ENCODE measurements at regions not wholly inside any gene's neighbourhood (a gene's known extent, or its start where the extent isn't known, plus 50 kb on each side); places are given as distances from the start of the nearest gene placed in this dataset.

DNA sequence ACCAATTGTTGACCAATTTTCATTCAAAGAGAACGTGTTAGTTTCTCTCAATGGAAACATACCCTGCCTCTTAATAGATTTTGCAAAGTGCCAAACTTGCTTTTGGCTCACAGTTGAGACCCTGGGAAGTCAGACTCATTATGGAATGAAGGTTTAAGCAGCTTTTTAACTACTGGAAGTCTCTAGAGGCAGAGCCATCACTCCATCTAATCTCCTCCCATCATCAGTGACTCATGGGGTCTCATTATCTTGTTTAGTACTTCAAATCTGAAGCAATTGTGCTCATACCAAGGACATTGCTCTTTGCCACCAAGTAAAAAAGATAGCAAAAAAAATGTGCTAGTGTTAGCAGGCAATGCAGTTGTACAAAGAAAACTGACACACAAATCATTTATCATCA lies 537.1 kb upstream of the LRRC4C start:
- ATAC-seq (no peak), DNase-seq (ENCODE audit: low spot score) (no peak), FAIRE-seq (no peak)
- no peaks in the 10 kb centered on the region for H3K27me3 ChIP-seq (ENCODE audit: control insufficient read depth in 1 of 2, insufficient read depth in 2 of 2, low read length in 2 of 2)
- H3K4me1 ChIP-seq (ENCODE audit: insufficient read depth, low read length), result no peaks in the 10 kb centered on the region
- POLR2A ChIA-PET, result no interaction called here
- H3K4me2 ChIP-seq (ENCODE audit: low read depth, low read length), result no peak overlapping the region
- H2AFZ ChIP-seq (ENCODE audit: low read length), result no peak overlapping the region
- BruUV-seq (replicated peaks), result no TSS peak
- no peak overlapping the region for H3K4me3 ChIP-seq (replicated peaks in 1 of 3; ENCODE audit: insufficient read depth in 1 of 3, low read depth in 2 of 3, low read length in 3 of 3)
- H4K20me1 ChIP-seq (ENCODE audit: insufficient read depth, low read length), result no peaks in the 10 kb centered on the region
- 0% methylated on average over 1 of the region's 1 CpG for WGBS (ENCODE audit: low lambda C conversion rate)
- in situ Hi-C loops (cut with HindIII; ENCODE audit: extremely low pct_ligation_motif_present, low pct_unique_long_range_greater_than_20kb), result no loop called here
- no peak overlapping the region for H3K27ac ChIP-seq (ENCODE audit: extremely low read length, insufficient read depth, low read length)
- no peaks in the 10 kb centered on the region for H3K36me3 ChIP-seq (replicated peaks in 1 of 2; ENCODE audit: control insufficient read depth in 1 of 2, insufficient read depth in 2 of 2, low read length in 2 of 2)
- intact Hi-C loops (cut with micrococcal nuclease; ENCODE audit: unreplicated experiment), result loop anchor here (10.0 kb wide), 1 partner anchor 1292 kb away; no protein-coding TSS in a partner anchor
- CTCF ChIA-PET (ENCODE audit: low intra/inter-chr PET ratio, low total read pairs), result no interaction called here
- TF ChIP-seq, protein P1, sequence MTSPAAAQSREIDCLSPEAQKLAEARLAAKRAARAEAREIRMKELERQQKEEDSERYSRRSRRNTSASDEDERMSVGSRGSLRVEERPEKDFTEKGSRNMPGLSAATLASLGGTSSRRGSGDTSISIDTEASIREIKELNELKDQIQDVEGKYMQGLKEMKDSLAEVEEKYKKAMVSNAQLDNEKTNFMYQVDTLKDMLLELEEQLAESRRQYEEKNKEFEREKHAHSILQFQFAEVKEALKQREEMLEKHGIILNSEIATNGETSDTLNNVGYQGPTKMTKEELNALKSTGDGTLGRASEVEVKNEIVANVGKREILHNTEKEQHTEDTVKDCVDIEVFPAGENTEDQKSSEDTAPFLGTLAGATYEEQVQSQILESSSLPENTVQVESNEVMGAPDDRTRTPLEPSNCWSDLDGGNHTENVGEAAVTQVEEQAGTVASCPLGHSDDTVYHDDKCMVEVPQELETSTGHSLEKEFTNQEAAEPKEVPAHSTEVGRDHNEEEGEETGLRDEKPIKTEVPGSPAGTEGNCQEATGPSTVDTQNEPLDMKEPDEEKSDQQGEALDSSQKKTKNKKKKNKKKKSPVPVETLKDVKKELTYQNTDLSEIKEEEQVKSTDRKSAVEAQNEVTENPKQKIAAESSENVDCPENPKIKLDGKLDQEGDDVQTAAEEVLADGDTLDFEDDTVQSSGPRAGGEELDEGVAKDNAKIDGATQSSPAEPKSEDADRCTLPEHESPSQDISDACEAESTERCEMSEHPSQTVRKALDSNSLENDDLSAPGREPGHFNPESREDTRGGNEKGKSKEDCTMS (CRISPR knock-in tag; conservative IDR thresholded peaks at IDR 0.05), result no peak
- TF ChIP-seq TARDBP (CRISPR knock-in tag; IDR thresholded peaks at IDR 0.05), result no peak
- no peak overlapping the region for H3K9ac ChIP-seq (ENCODE audit: insufficient read depth, low read depth, low read length)
- H3K9me3 ChIP-seq (ENCODE audit: low read length), result peaks cover 84% of the 10 kb centered on the region
- no peaks in the 10 kb centered on the region for H3K79me2 ChIP-seq (ENCODE audit: insufficient read depth, low read length)

DNA sequence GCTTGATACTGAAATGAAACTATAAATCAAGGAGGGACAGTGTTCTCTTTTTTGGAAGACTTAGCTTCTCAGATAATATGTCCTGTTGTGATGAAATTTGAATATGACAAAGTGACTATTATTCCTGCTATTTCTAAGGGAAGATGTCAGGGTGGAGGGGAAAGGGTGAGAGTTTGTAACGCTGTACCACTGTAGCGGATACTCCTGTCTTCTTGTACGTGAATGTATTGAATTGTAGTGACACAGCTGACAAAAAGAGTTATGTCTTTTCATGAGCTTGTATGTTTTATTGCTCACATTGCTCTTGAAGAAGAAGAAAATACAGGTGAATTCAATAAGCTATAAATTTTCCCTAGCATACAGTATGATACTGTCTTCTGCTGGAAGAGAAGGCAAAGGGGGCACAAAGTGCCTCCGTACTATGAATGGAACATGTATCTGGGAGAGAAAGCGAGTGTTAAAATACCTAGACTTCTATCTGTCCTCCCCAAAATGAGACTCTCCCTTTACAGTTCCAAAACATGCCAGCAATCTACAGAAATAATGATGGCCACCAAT lies 538.5 kb upstream of the LRRC4C start:
- Histone ChIP-seq H3K4me2 (ENCODE audit: low read depth, low read length) (no peak overlapping the region), H3K36me3 (replicated peaks in 1 of 2; ENCODE audit: control insufficient read depth in 1 of 2, insufficient read depth in 2 of 2, low read length in 2 of 2) (no peaks in the 10 kb centered on the region), H3K79me2 (ENCODE audit: insufficient read depth, low read length) (no peaks in the 10 kb centered on the region), H4K20me1 (ENCODE audit: insufficient read depth, low read length) (no peaks in the 10 kb centered on the region), H3K4me3 (replicated peaks in 1 of 3; ENCODE audit: insufficient read depth in 1 of 3, low read depth in 2 of 3, low read length in 3 of 3) (no peak overlapping the region), H3K9ac (ENCODE audit: insufficient read depth, low read depth, low read length) (no peak overlapping the region), H3K4me1 (ENCODE audit: insufficient read depth, low read length) (no peaks in the 10 kb centered on the region), H3K27ac (ENCODE audit: extremely low read length, insufficient read depth, low read length) (no peak overlapping the region), H2AFZ (ENCODE audit: low read length) (no peak overlapping the region), H3K27me3 (ENCODE audit: control insufficient read depth in 1 of 2, insufficient read depth in 2 of 2, low read length in 2 of 2) (no peaks in the 10 kb centered on the region), H3K9me3 (ENCODE audit: low read length) (peaks cover 77% of the 10 kb centered on the region)
- DNase-seq (ENCODE audit: low spot score) (no peak), FAIRE-seq (no peak), ATAC-seq (no peak)
- ChIA-PET CTCF (ENCODE audit: low intra/inter-chr PET ratio, low total read pairs) (no interaction called here), POLR2A (no interaction called here)
- intact Hi-C loops (cut with micrococcal nuclease; ENCODE audit: unreplicated experiment), result loop anchor here (10.0 kb wide), 1 partner anchor 1293 kb away; no protein-coding TSS in a partner anchor
- in situ Hi-C loops (cut with HindIII; ENCODE audit: extremely low pct_ligation_motif_present, low pct_unique_long_range_greater_than_20kb), result no loop called here
- WGBS (ENCODE audit: low lambda C conversion rate), result 50% methylated on average over 5 of the region's 5 CpGs
- TF ChIP-seq, protein P2, sequence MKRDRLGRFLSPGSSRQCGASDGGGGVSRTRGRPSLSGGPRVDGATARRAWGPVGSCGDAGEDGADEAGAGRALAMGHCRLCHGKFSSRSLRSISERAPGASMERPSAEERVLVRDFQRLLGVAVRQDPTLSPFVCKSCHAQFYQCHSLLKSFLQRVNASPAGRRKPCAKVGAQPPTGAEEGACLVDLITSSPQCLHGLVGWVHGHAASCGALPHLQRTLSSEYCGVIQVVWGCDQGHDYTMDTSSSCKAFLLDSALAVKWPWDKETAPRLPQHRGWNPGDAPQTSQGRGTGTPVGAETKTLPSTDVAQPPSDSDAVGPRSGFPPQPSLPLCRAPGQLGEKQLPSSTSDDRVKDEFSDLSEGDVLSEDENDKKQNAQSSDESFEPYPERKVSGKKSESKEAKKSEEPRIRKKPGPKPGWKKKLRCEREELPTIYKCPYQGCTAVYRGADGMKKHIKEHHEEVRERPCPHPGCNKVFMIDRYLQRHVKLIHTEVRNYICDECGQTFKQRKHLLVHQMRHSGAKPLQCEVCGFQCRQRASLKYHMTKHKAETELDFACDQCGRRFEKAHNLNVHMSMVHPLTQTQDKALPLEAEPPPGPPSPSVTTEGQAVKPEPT (CRISPR knock-in tag; IDR thresholded peaks at IDR 0.05; ENCODE audit: low read depth), result no peak
- no TSS peak for BruUV-seq (replicated peaks)
